Liver (tissue), 8 donors: ENCODE measurements at regions not wholly inside any gene's neighbourhood (a gene's known extent, or its start where the extent isn't known, plus 50 kb on each side); places are given as distances from the start of the nearest gene placed in this dataset.
A peak's percentile ranks its signal among the peaks of the same experiment; 100 is the strongest.
"Not testable (repeated sequence)": the region's sequence is repeated elsewhere in the genome, so short reads cannot be mapped to it uniquely, and the experiment has no call there.

ENCODE experiments used
- DNase-seq: peaks from one replicate; pipeline ENCODE4 v3.0.0-alpha.2; 2017; ENCODE audit warnings: low spot score
- H3K27ac ChIP-seq, 2 donors: one replicate each; pipeline ENCODE4 v1.7.0; 2013; ENCODE audit warnings: inconsistent platforms in 2 of 2, low read length in 2 of 2, control low read depth in 1 of 2, low read depth in 1 of 2, mild to moderate bottlenecking in 1 of 2
- H3K27me3 ChIP-seq, 4 donors: one replicate each; pipeline versions ENCODE4 v1.6.1 to v1.7.0; 2013; ENCODE audit warnings: low read length in 3 of 4, inconsistent platforms in 1 of 4, mild to moderate bottlenecking in 1 of 4, moderate library complexity in 1 of 4; ENCODE audit not compliant: control insufficient read depth in 4 of 4, insufficient read depth in 4 of 4
- H3K36me3 ChIP-seq, 4 donors: one replicate each; pipeline versions ENCODE4 v1.6.1 to v1.7.0; 2013; ENCODE audit warnings: low read length in 3 of 4, mild to moderate bottlenecking in 3 of 4, low read depth in 1 of 4, moderate library complexity in 1 of 4; ENCODE audit not compliant: control insufficient read depth in 4 of 4, insufficient read depth in 3 of 4
- H3K4me1 ChIP-seq, 4 donors: one replicate each; pipeline versions ENCODE4 v1.6.1 to v1.7.0; 2013; ENCODE audit warnings: low read length in 3 of 4, mild to moderate bottlenecking in 3 of 4, moderate library complexity in 1 of 4; ENCODE audit not compliant: control insufficient read depth in 4 of 4, insufficient read depth in 4 of 4
- H3K4me3 ChIP-seq, 3 donors: one replicate each; pipeline versions ENCODE4 v1.6.1 to v1.7.0; 2013; ENCODE audit warnings: low read length in 3 of 3, control low read depth in 1 of 3, low read depth in 1 of 3, mild to moderate bottlenecking in 1 of 3
- H3K9ac ChIP-seq, 2 donors: one replicate each; pipeline ENCODE4 v1.7.0; 2013; ENCODE audit warnings: low read length in 2 of 2, mild to moderate bottlenecking in 2 of 2, moderate library complexity in 2 of 2, control low read depth in 1 of 2, low read depth in 1 of 2
- H3K9me3 ChIP-seq, 4 donors: one replicate each; pipeline versions ENCODE4 v1.6.1 to v1.7.0; 2013; ENCODE audit warnings: low read length in 3 of 4; ENCODE audit not compliant: control insufficient read depth in 4 of 4
- EGR1 ChIP-seq, 2 donors: IDR thresholded peaks; 2 replicates each; pipeline ENCODE4 v1.6.1; 2016 to 2018; ENCODE audit warnings: antibody characterized with exemption in 2 of 2, low read depth in 2 of 2
- FOXA1 ChIP-seq: IDR thresholded peaks from 2 replicates; pipeline ENCODE4 v1.6.1; 2016; ENCODE audit warnings: antibody characterized with exemption
- GABPA ChIP-seq, 2 donors: IDR thresholded peaks in 1 of 2; conservative IDR thresholded peaks in 1 of 2; 2 replicates each; pipeline ENCODE4 v1.6.1; 2016; ENCODE audit warnings: antibody characterized with exemption in 2 of 2, mild to moderate bottlenecking in 1 of 2, moderate library complexity in 1 of 2
- HNF4A ChIP-seq, 2 donors: conservative IDR thresholded peaks; 2 replicates each; pipeline ENCODE4 v1.6.1; 2016; ENCODE audit warnings: antibody characterized with exemption in 2 of 2, mild to moderate bottlenecking in 2 of 2
- HNF4G ChIP-seq: IDR thresholded peaks from 2 replicates; pipeline ENCODE4 v1.6.1; 2016; ENCODE audit warnings: antibody characterized with exemption
- JUND ChIP-seq, 2 donors: IDR thresholded peaks; 2 replicates each; pipeline ENCODE4 v1.6.1; 2016; ENCODE audit warnings: antibody characterized with exemption in 2 of 2
- NR2F2 ChIP-seq: IDR thresholded peaks from 2 replicates; pipeline ENCODE4 v1.6.1; 2016; ENCODE audit warnings: antibody characterized with exemption
- RAD21 ChIP-seq, 2 donors: IDR thresholded peaks; 2 replicates each; pipeline ENCODE4 v1.6.1; 2016; ENCODE audit warnings: antibody characterized with exemption in 2 of 2, mild to moderate bottlenecking in 2 of 2
- REST ChIP-seq: IDR thresholded peaks from 2 replicates; pipeline ENCODE4 v1.6.1; 2016; ENCODE audit warnings: antibody characterized with exemption, mild to moderate bottlenecking
- RXRA ChIP-seq, 2 donors: IDR thresholded peaks; 2 replicates each; pipeline ENCODE4 v1.6.1; 2017 to 2018; ENCODE audit warnings: antibody characterized with exemption in 2 of 2, mild to moderate bottlenecking in 1 of 2
- SP1 ChIP-seq: IDR thresholded peaks from 2 replicates; pipeline ENCODE4 v1.6.1; 2018; ENCODE audit warnings: antibody characterized with exemption, mild to moderate bottlenecking
- WGBS: extraction: QIAGEN DNeasy Blood & Tissue Kit; methylation state at CpG from one replicate; pipeline ENCODE4 v1.1.7; 2013; 5-methylcytosine and 5-hydroxymethylcytosine counted together
- TF ChIP-seq, protein P1 (sequence below): IDR thresholded peaks from 2 replicates; pipeline ENCODE4 v1.6.1; 2016; ENCODE audit warnings: antibody characterized with exemption
- TF ChIP-seq, protein P2 (sequence below): fragments of 150-350 bp; IDR thresholded peaks from 2 replicates; pipeline ENCODE4 v1.5.1; 2017; ENCODE audit warnings: improper control_type of control experiment, low read depth, low read length; ENCODE audit not compliant: missing input control
- TF ChIP-seq, protein P3 (sequence below): IDR thresholded peaks from 2 replicates; pipeline ENCODE4 v1.6.1; 2016; ENCODE audit warnings: antibody characterized with exemption
- donor health status: healthy.
- donor health status: healthy.
- donor health status: healthy.
- donor health status: healthy.
- donor health status: healthy.

DNA sequence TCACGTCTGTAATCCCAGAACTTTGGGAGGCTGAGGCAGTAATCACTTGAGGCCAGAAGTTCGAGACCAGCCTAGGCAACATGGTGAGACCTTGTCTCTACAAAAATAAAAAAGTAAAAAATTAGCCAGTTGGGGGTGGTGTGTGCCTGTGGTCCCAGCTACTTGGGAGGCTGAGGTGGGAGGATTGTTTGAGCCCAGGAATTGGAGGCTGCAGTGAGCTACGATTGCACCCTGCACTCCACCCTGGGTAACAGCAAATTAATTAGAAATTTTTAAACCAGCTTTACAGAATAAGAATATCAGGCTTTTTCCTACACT is 136.0 kb downstream of the EPC1 start:
- Histone ChIP-seq H3K4me3 (no peak overlapping the region), H3K9me3 (no peaks in the 10 kb centered on the region), H3K27ac (no peak overlapping the region), H3K36me3 (no peaks in the 10 kb centered on the region), H3K9ac (no peak overlapping the region), H3K4me1 (no peaks in the 10 kb centered on the region), H3K27me3 (peaks cover 0 to 3% (median 0%) of the 10 kb centered on the region in 4 donors)
- no peak for DNase-seq
- no peak for TF ChIP-seq JUND (IDR thresholded peaks at IDR 0.05)
- TF ChIP-seq NR2F2: no peak
- no peak for TF ChIP-seq HNF4A (conservative IDR thresholded peaks at IDR 0.05)
- TF ChIP-seq, protein P1, sequence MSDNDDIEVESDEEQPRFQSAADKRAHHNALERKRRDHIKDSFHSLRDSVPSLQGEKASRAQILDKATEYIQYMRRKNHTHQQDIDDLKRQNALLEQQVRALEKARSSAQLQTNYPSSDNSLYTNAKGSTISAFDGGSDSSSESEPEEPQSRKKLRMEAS: no peak
- TF ChIP-seq GABPA (IDR thresholded peaks at IDR 0.05 in 1 of 2, conservative IDR thresholded peaks at IDR 0.05 in 1 of 2): no peak
- no peak for TF ChIP-seq RXRA (IDR thresholded peaks at IDR 0.05)
- no peak for TF ChIP-seq FOXA1
- TF ChIP-seq, protein P2, sequence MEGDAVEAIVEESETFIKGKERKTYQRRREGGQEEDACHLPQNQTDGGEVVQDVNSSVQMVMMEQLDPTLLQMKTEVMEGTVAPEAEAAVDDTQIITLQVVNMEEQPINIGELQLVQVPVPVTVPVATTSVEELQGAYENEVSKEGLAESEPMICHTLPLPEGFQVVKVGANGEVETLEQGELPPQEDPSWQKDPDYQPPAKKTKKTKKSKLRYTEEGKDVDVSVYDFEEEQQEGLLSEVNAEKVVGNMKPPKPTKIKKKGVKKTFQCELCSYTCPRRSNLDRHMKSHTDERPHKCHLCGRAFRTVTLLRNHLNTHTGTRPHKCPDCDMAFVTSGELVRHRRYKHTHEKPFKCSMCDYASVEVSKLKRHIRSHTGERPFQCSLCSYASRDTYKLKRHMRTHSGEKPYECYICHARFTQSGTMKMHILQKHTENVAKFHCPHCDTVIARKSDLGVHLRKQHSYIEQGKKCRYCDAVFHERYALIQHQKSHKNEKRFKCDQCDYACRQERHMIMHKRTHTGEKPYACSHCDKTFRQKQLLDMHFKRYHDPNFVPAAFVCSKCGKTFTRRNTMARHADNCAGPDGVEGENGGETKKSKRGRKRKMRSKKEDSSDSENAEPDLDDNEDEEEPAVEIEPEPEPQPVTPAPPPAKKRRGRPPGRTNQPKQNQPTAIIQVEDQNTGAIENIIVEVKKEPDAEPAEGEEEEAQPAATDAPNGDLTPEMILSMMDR: no peak
- TF ChIP-seq HNF4G: no peak
- no peak for TF ChIP-seq SP1
- 58% methylated on average over 3 of the region's 3 CpGs for WGBS

GRCh38 chr10:32210306-32211045 is 136.5 kb downstream of the EPC1 start:
- 67% methylated on average over 18 of the region's 18 CpGs for WGBS
- H3K4me3 ChIP-seq: no peak overlapping the region
- no peak overlapping the region for H3K27ac ChIP-seq
- no peaks in the 10 kb centered on the region for H3K9me3 ChIP-seq
- no peak for DNase-seq
- no peak overlapping the region for H3K9ac ChIP-seq
- H3K4me1 ChIP-seq: no peaks in the 10 kb centered on the region
- H3K27me3 ChIP-seq: peaks cover 0 to 3% (median 0%) of the 10 kb centered on the region in 4 donors
- TF ChIP-seq EGR1 (IDR thresholded peaks at IDR 0.05; ENCODE audit: low read depth in 2 of 2) (no peak), RAD21 (IDR thresholded peaks at IDR 0.05) (peak; percentile 61 to 72), REST (no peak), GABPA (IDR thresholded peaks at IDR 0.05 in 1 of 2, conservative IDR thresholded peaks at IDR 0.05 in 1 of 2) (no peak), HNF4A (conservative IDR thresholded peaks at IDR 0.05) (no peak)
- TF ChIP-seq, protein P3, sequence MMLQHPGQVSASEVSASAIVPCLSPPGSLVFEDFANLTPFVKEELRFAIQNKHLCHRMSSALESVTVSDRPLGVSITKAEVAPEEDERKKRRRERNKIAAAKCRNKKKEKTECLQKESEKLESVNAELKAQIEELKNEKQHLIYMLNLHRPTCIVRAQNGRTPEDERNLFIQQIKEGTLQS: no peak
- TF ChIP-seq, protein P2: peak; percentile 34
- H3K36me3 ChIP-seq: no peaks in the 10 kb centered on the region

DNA sequence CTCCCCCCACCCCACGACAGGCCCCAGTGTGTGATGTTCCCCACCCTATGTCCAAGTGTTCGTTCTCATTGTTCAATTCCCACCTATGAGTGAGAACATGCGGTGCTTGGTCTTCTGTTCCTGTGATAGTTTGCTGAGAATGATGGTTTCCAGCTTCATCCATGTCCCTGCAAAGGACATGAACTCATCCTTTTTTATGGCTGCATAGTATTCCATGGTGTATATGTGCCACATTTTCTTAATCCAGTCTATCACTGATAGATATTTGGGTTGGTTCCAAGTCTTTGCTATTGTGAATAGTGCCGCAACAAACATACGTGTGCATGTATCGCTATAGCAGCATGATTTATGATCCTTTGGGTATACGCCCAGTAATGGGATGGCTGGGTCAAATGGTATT is 139.0 kb downstream of the EPC1 start:
- H3K4me1 ChIP-seq, H3K27me3 ChIP-seq, H3K9ac ChIP-seq, H3K36me3 ChIP-seq, H3K9me3 ChIP-seq, DNase-seq, H3K27ac ChIP-seq, H3K4me3 ChIP-seq: not testable (repeated sequence)
- 89% methylated on average over 7 of the region's 7 CpGs for WGBS
